ENCODE measurements at regions not wholly inside any gene's neighbourhood (a gene's known extent, or its start where the extent isn't known, plus 50 kb on each side); places are given as distances from the start of the nearest gene placed in this dataset.

- TF ChIP-seq CTCF (conservative IDR thresholded peaks at IDR 0.05; ENCODE audit: low read depth in 2 of 2) (no peak), REST (IDR thresholded peaks at IDR 0.05; ENCODE audit: unreplicated experiment) (no peak), EZH2phosphoT487 (IDR thresholded peaks at IDR 0.05; ENCODE audit: unreplicated experiment) (no peak), POLR2AphosphoS5 (IDR thresholded peaks at IDR 0.05; ENCODE audit: low read depth) (no peak), ZNF331 (CRISPR knock-in tag; IDR thresholded peaks at IDR 0.05; ENCODE audit: low read depth) (no peak), STAT1 (IDR thresholded peaks at IDR 0.05; ENCODE audit: unreplicated experiment) (no peak)
Measured at GRCh38 chr12:75724307-75724927, 213.0 kb upstream of the KRR1 start.

Measured in GM23338 (cell line).